Activated naive CD4-positive, alpha-beta T cell treated with anti-CD3 and anti-CD28 coated beads for 36 hours (primary cell): ENCODE measurements at regions not wholly inside any gene's neighbourhood (a gene's known extent, or its start where the extent isn't known, plus 50 kb on each side); places are given as distances from the start of the nearest gene placed in this dataset.

ENCODE experiments used
- CTCF ChIA-PET: fragments of 350-600 bp; sonication (Branson Sonifier 250); formaldehyde crosslinking; loops from one replicate; lab custom pipeline; 2021; ENCODE audit warnings: antibody characterized with exemption; lab: Charles Lee
- DNase-seq: peaks from one replicate; pipeline ENCODE4 v3.0.0-alpha.2; 2020
- H3K27ac Mint-ChIP-seq: one replicate; pipeline ENCODE4 v1.8.0; 2021; ENCODE audit warnings: mild to moderate bottlenecking, mixed read lengths
- H3K27me3 Mint-ChIP-seq: one replicate; pipeline ENCODE4 v1.8.0; 2021; ENCODE audit warnings: low read depth, mixed read lengths
- H3K36me3 Mint-ChIP-seq: one replicate; pipeline ENCODE4 v1.8.0; 2021; ENCODE audit warnings: low read depth, mixed read lengths
- H3K4me1 Mint-ChIP-seq: one replicate; pipeline ENCODE4 v1.8.0; 2021; ENCODE audit warnings: low read depth, mixed read lengths
- H3K4me3 Mint-ChIP-seq: one replicate; pipeline ENCODE4 v1.8.0; 2021; ENCODE audit warnings: mild to moderate bottlenecking, moderate library complexity, mixed read lengths
- H3K9me3 Mint-ChIP-seq: one replicate; pipeline ENCODE4 v1.8.0; 2021; ENCODE audit warnings: mixed read lengths
- intact Hi-C: fragments of 100-400 bp; cut with micrococcal nuclease; formaldehyde crosslinking; loops from one replicate; pipeline ENCODE4 v1.15.1; 2023

DNA sequence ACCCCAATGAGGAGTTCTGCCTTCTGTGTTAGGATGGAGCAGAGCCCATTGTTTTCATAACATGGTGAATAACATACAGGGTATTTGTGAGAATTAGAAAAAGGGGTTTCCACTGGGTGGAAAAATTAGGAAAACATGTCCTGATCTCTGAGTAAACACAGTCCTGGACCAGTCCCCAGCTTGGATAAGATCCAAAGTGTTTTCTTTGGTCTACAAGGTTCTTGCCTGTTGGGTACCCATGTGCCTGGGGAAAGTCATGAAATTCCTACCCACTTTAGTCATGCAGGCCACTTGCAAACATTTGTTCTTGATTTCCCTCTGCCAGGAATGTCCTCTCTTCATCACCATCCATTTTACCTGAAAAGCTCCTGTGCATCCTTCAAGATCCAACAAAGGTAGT, 164.8 kb upstream of the DYNLRB2 start:
- no peaks in the 10 kb centered on the region for H3K36me3 Mint-ChIP-seq
- DNase-seq: no peak
- H3K27ac Mint-ChIP-seq: no peak overlapping the region
- H3K9me3 Mint-ChIP-seq: peaks cover 4% of the 10 kb centered on the region
- peaks cover 2% of the 10 kb centered on the region for H3K27me3 Mint-ChIP-seq
- H3K4me3 Mint-ChIP-seq: no peak overlapping the region
- no peaks in the 10 kb centered on the region for H3K4me1 Mint-ChIP-seq
- intact Hi-C loops: no loop called here
- CTCF ChIA-PET: interaction anchor here (0.7 kb wide), 1 partner anchor 377 kb away, joined by 3 read pairs; no protein-coding TSS in a partner anchor

DNA sequence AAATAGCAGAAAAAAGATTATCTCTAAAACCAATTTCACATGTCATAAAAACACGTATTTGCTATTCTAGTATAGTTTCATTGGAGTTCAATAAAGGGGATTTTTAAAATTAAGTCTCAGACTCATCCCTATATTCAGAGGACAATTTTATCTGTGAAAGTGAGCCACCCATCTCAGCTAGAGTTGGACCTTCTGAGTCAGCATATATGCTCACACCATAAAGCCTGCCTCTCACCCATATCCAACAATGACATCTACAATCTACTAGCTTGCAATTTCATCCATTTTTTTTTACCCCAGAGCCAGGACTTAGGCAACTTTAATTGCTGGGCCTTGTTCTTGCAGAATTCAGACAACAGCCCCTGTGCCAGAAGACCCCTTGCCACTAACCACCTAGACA, 165.3 kb upstream of the DYNLRB2 start:
- Mint-ChIP-seq H3K9me3 (peaks cover 4% of the 10 kb centered on the region), H3K27ac (no peak overlapping the region), H3K36me3 (no peaks in the 10 kb centered on the region), H3K4me1 (no peaks in the 10 kb centered on the region), H3K27me3 (peaks cover 2% of the 10 kb centered on the region), H3K4me3 (no peak overlapping the region)
- intact Hi-C loops: no loop called here
- no peak for DNase-seq
- CTCF ChIA-PET: no interaction called here

DNA sequence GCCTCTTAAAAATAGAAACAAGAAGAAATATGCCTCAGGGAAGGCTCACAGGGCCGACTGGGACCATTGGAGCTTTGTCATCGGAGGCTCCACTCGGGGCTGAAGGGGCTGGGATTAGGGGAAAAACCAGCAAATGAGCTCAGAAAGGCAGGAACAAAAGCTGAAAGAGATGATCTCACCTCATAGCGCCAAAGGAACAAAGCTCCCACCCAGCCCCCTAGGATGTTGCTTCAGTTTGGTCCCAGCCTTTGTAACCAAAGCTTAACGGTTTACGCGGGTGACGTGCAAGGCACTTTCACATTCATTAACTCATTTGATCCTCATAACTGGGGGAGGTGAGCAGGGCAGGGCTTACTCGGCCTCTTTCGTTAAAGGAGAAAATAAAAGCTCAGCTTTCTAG, 168.5 kb upstream of the DYNLRB2 start:
- no peaks in the 10 kb centered on the region for H3K36me3 Mint-ChIP-seq
- no peak overlapping the region for H3K4me3 Mint-ChIP-seq
- intact Hi-C loops: no loop called here
- no peaks in the 10 kb centered on the region for H3K4me1 Mint-ChIP-seq
- no peak for DNase-seq
- peaks cover 2% of the 10 kb centered on the region for H3K27me3 Mint-ChIP-seq
- H3K27ac Mint-ChIP-seq: no peak overlapping the region
- peaks cover 4% of the 10 kb centered on the region for H3K9me3 Mint-ChIP-seq
- CTCF ChIA-PET: interaction anchor here (0.8 kb wide), 1 partner anchor 611 kb away, joined by 4 read pairs; no protein-coding TSS in a partner anchor

DNA sequence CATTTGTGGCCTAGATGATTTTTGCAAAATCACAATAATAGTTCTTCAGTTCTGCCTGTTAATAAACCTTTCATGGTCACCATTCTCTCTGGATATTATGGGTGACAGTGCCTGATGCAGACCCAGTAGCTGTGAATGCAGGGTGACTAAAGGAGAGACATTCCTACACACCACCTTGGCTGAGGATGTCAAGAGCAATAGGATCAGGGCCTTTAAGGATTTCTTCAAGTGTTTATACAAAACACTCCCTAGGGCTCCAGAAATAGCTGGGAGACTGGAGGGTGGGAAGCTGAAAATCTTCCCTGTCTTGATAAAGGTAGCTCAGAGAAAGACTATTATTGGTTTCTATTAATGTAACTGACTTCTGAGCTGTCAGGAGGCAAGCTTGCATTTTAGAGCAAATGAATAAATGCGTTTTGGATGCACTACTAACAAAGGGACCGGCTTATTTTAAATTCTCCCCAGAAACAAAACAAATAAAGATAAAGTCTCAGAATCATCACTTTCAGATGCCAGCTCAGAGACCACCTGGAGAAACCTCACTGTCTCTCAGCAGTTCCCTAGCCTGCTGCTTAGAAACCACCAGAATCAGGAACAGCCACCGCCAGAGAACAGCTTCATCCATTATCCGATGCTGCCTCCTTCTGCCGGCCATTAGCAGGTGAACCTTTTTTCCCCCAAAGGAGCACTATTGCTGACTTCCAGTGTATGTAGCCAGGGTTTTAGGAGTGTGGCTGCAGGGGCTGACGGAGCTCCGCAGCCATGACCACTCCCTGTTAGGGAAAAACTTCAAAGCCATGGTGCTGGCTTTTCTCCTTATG, 171.4 kb upstream of the DYNLRB2 start:
- no peaks in the 10 kb centered on the region for H3K36me3 Mint-ChIP-seq
- H3K4me1 Mint-ChIP-seq: no peaks in the 10 kb centered on the region
- no peak overlapping the region for H3K4me3 Mint-ChIP-seq
- no peaks in the 10 kb centered on the region for H3K27me3 Mint-ChIP-seq
- CTCF ChIA-PET: no interaction called here
- intact Hi-C loops: loop anchor here (10.0 kb wide), 1 partner anchor 155 kb away; no protein-coding TSS in a partner anchor
- H3K27ac Mint-ChIP-seq: no peak overlapping the region
- peak; percentile 7 for DNase-seq
- peaks cover 4% of the 10 kb centered on the region for H3K9me3 Mint-ChIP-seq

GRCh38 chr16:80367037-80367658, 173.6 kb upstream of the DYNLRB2 start:
- peaks cover 2% of the 10 kb centered on the region for H3K27me3 Mint-ChIP-seq
- no peak overlapping the region for H3K27ac Mint-ChIP-seq
- CTCF ChIA-PET: no interaction called here

GRCh38 chr16:80366023-80366422, 174.8 kb upstream of the DYNLRB2 start:
- peaks cover 2% of the 10 kb centered on the region for H3K27me3 Mint-ChIP-seq
- H3K4me1 Mint-ChIP-seq: no peaks in the 10 kb centered on the region
- no peak overlapping the region for H3K4me3 Mint-ChIP-seq
- intact Hi-C loops: loop anchor here (10.0 kb wide), 1 partner anchor 159 kb away; no protein-coding TSS in a partner anchor
- H3K9me3 Mint-ChIP-seq: no peaks in the 10 kb centered on the region
- DNase-seq: no peak
- CTCF ChIA-PET: interaction anchor here (1.5 kb wide), 1 partner anchor 161 kb away, joined by 3 read pairs; no protein-coding TSS in a partner anchor
- H3K36me3 Mint-ChIP-seq: no peaks in the 10 kb centered on the region
- H3K27ac Mint-ChIP-seq: no peak overlapping the region

More at GRCh38 chr16:80367037-80367658, 173.6 kb upstream of the DYNLRB2 start:
- H3K9me3 Mint-ChIP-seq: no peaks in the 10 kb centered on the region
- no peaks in the 10 kb centered on the region for H3K36me3 Mint-ChIP-seq
- intact Hi-C loops: loop anchor here (10.0 kb wide), 1 partner anchor 158 kb away; no protein-coding TSS in a partner anchor
- no peaks in the 10 kb centered on the region for H3K4me1 Mint-ChIP-seq
- no peak overlapping the region for H3K4me3 Mint-ChIP-seq
- DNase-seq: no peak

DNA sequence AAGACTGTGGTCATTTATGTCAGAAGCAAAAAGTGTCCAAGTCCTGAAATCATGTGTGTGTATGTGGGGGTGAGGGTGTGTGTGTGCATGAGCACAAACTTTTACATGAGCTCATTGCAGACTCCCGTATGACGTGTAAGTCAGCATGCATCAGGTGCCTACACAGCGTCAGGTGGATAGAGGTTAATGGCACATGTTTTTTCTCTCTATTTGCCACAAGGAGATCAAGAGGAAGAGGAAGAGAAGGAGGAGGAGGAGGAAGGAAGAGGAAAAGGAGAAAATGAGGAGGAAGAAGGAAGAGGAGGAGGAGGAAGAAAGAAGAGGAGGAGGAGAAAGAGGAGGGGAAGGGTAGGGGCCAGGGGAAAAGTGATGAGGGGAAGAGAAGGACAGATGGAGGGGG, 178.0 kb upstream of the DYNLRB2 start:
- Mint-ChIP-seq H3K9me3 (no peaks in the 10 kb centered on the region), H3K36me3 (no peaks in the 10 kb centered on the region), H3K27ac (no peak overlapping the region), H3K4me3 (no peak overlapping the region), H3K4me1 (no peaks in the 10 kb centered on the region), H3K27me3 (peaks cover 5% of the 10 kb centered on the region)
- CTCF ChIA-PET: no interaction called here
- intact Hi-C loops: loop anchor here (10.0 kb wide), 1 partner anchor 162 kb away; no protein-coding TSS in a partner anchor
- DNase-seq: no peak

GRCh38 chr16:80356365-80356764, 184.4 kb upstream of the DYNLRB2 start:
- CTCF ChIA-PET: no interaction called here
- H3K4me3 Mint-ChIP-seq: no peak overlapping the region
- H3K27me3 Mint-ChIP-seq: peaks cover 6% of the 10 kb centered on the region
- intact Hi-C loops: no loop called here
- DNase-seq: no peak
- H3K9me3 Mint-ChIP-seq: no peaks in the 10 kb centered on the region
- H3K4me1 Mint-ChIP-seq: no peaks in the 10 kb centered on the region
- H3K36me3 Mint-ChIP-seq: no peaks in the 10 kb centered on the region
- no peak overlapping the region for H3K27ac Mint-ChIP-seq

- Mint-ChIP-seq H3K9me3 (no peaks in the 10 kb centered on the region), H3K27ac (no peak overlapping the region), H3K4me3 (no peak overlapping the region), H3K27me3 (peaks cover 6% of the 10 kb centered on the region), H3K4me1 (no peaks in the 10 kb centered on the region), H3K36me3 (no peaks in the 10 kb centered on the region)
- CTCF ChIA-PET: no interaction called here
- intact Hi-C loops: no loop called here
- DNase-seq: no peak
Measured at GRCh38 chr16:80355335-80355734, 185.5 kb upstream of the DYNLRB2 start.

DNA sequence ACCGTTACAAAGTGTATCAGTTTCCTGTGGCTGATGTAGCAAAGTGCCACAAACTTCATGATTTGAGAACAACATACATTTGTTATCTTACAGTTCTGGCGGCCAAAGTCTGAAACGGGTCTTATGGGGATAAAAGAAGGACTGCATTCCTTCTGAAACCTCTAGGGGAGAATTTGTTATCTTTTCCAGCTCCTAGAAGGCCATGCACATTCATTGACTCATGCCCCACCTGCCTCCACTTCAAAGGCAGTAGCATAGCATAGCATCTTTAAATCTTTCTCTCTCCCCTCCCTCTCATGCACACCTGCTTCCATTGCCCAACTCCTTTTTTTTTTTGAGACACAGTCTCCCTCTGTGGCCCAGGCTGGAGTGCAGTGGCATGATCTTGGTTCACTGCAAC, 190.7 kb upstream of the DYNLRB2 start:
- no peaks in the 10 kb centered on the region for H3K4me1 Mint-ChIP-seq
- intact Hi-C loops: no loop called here
- no peak overlapping the region for H3K27ac Mint-ChIP-seq
- no peaks in the 10 kb centered on the region for H3K9me3 Mint-ChIP-seq
- no peak overlapping the region for H3K4me3 Mint-ChIP-seq
- no peaks in the 10 kb centered on the region for H3K36me3 Mint-ChIP-seq
- CTCF ChIA-PET: no interaction called here
- DNase-seq: no peak
- no peaks in the 10 kb centered on the region for H3K27me3 Mint-ChIP-seq

DNA sequence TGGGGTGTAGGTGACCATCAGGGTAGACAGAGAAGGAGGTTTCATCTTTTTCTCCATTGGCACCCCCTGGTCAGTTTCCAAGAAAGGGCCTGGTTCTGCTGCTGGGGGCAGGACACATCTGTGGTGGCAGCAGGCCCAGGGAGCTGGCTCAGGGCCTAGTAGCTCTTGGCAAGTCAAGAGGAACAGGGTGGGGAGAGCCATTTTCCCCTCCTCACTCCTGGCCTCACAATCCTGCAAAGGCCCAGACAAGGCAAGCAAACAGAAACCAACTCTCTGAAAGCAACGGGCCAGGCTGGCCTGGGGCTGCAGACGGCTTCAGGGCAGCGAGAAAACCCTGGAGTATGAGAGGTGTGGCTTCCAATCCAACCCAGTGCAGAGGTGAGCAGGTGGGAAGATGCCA, 192.9 kb upstream of the DYNLRB2 start:
- CTCF ChIA-PET: no interaction called here
- no peak for DNase-seq
- intact Hi-C loops: no loop called here
- Mint-ChIP-seq H3K9me3 (no peaks in the 10 kb centered on the region), H3K4me3 (no peak overlapping the region), H3K4me1 (no peaks in the 10 kb centered on the region), H3K27me3 (no peaks in the 10 kb centered on the region), H3K27ac (no peak overlapping the region), H3K36me3 (no peaks in the 10 kb centered on the region)

GRCh38 chr16:80347002-80347401, 193.8 kb upstream of the DYNLRB2 start:
- Mint-ChIP-seq H3K27ac (no peak overlapping the region), H3K36me3 (no peaks in the 10 kb centered on the region), H3K4me1 (no peaks in the 10 kb centered on the region), H3K4me3 (no peak overlapping the region), H3K27me3 (no peaks in the 10 kb centered on the region), H3K9me3 (no peaks in the 10 kb centered on the region)
- CTCF ChIA-PET: interaction anchor here (1.3 kb wide), 1 partner anchor 180 kb away, joined by 4 read pairs; no protein-coding TSS in a partner anchor
- DNase-seq: no peak
- intact Hi-C loops: no loop called here
